ENCODE measurements at regions not wholly inside any gene's neighbourhood (a gene's known extent, or its start where the extent isn't known, plus 50 kb on each side); places are given as distances from the start of the nearest gene placed in this dataset.

DNA sequence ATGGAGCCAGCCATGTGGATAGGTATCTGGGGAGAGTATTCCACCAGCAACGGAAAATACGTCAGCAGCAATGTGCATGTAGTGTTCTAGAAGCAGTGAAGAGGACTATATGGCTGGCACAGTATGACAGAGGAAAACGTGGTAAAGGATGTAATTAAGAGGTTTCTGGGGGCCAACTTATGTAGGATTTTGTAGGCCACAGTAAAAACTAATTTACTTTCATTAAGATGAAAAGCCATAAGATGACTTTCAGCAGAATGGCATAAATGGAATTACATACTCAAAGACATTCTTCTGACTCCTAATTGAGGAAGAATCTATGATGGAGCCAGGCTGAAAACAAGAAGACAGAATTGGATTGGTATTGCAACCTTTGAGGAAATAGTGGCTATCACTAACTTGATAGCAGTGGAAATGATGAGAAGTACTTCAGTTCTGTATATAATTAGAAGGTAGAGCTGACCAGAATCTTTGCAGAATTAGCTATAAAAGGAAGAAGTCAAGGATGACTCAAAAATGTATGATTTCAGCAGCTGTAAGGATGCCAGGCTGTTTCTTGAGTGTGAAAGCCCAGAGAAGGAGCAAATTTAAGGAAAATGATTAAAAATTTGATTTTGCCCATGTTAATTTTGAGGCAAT is 156.7 kb downstream of the MBL2 start:
- 0 out of 2 replicates have a peak, but pooled peaks cover 2% of the 10 kb centered on the region for H3K27me3 ChIP-seq (ENCODE audit: control insufficient read depth, low read length)
- H3K4me3 ChIP-seq (ENCODE audit: low read length): no peak overlapping the region
- no peaks in the 10 kb centered on the region for H3F3A ChIP-seq (ENCODE audit: control insufficient read depth, insufficient read depth)
- no peaks in the 10 kb centered on the region for H3K36me3 ChIP-seq (ENCODE audit: control insufficient read depth, low read length)
- H4K20me1 ChIP-seq (ENCODE audit: control insufficient read depth, insufficient read depth, low read depth, low read length): no peaks in the 10 kb centered on the region
- TF ChIP-seq, protein P1, sequence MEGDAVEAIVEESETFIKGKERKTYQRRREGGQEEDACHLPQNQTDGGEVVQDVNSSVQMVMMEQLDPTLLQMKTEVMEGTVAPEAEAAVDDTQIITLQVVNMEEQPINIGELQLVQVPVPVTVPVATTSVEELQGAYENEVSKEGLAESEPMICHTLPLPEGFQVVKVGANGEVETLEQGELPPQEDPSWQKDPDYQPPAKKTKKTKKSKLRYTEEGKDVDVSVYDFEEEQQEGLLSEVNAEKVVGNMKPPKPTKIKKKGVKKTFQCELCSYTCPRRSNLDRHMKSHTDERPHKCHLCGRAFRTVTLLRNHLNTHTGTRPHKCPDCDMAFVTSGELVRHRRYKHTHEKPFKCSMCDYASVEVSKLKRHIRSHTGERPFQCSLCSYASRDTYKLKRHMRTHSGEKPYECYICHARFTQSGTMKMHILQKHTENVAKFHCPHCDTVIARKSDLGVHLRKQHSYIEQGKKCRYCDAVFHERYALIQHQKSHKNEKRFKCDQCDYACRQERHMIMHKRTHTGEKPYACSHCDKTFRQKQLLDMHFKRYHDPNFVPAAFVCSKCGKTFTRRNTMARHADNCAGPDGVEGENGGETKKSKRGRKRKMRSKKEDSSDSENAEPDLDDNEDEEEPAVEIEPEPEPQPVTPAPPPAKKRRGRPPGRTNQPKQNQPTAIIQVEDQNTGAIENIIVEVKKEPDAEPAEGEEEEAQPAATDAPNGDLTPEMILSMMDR (IDR thresholded peaks at IDR 0.05; ENCODE audit: low read depth, low read length, poor library complexity, severe bottlenecking): no peak
- no peak for TF ChIP-seq EZH2phosphoT487 (IDR thresholded peaks at IDR 0.05; ENCODE audit: borderline replicate concordance, low read length)
- no peaks in the 10 kb centered on the region for H3K79me2 ChIP-seq (ENCODE audit: control insufficient read depth, low read length)
- H3K9me3 ChIP-seq (ENCODE audit: control insufficient read depth, insufficient read depth, low read length): no peaks in the 10 kb centered on the region
- H3K9me2 ChIP-seq (replicated peaks; ENCODE audit: control insufficient read depth, low read length): no peaks in the 10 kb centered on the region
- no peak overlapping the region for H3K27ac ChIP-seq (ENCODE audit: low read depth, low read length)
- H3K4me1 ChIP-seq (ENCODE audit: control insufficient read depth, low read length): no peaks in the 10 kb centered on the region
- H3K4me2 ChIP-seq (ENCODE audit: low read length): no peak overlapping the region

DNA sequence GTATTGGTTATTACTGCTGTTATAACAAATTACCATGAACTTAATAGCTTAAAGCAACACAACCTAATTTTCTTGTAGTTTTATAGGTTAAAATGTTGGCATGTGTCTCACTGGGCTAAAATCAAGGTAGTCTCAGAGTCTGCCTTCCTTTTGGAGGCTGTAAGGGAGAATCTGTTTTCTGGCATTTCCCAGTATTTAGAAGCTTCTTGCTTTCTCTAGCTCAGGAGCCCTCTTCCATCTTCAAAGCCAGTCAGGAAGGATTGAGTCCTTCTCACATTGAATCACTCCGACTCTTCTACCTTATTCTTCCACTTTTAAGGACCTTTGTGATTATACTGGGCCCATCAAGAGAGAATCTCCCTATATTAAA is 156.2 kb downstream of the MBL2 start:
- no peaks in the 10 kb centered on the region for H3K9me2 ChIP-seq (replicated peaks; ENCODE audit: control insufficient read depth, low read length)
- no peaks in the 10 kb centered on the region for H4K20me1 ChIP-seq (ENCODE audit: control insufficient read depth, insufficient read depth, low read depth, low read length)
- no peaks in the 10 kb centered on the region for H3K36me3 ChIP-seq (ENCODE audit: control insufficient read depth, low read length)
- no peak overlapping the region for H3K4me2 ChIP-seq (ENCODE audit: low read length)
- H3K79me2 ChIP-seq (ENCODE audit: control insufficient read depth, low read length): no peaks in the 10 kb centered on the region
- no peaks in the 10 kb centered on the region for H3K9me3 ChIP-seq (ENCODE audit: control insufficient read depth, insufficient read depth, low read length)
- no peak overlapping the region for H3K4me3 ChIP-seq (ENCODE audit: low read length)
- H3K4me1 ChIP-seq (ENCODE audit: control insufficient read depth, low read length): no peaks in the 10 kb centered on the region
- no peak overlapping the region for H3K27ac ChIP-seq (ENCODE audit: low read depth, low read length)
- TF ChIP-seq, protein P1 (IDR thresholded peaks at IDR 0.05; ENCODE audit: low read depth, low read length, poor library complexity, severe bottlenecking): no peak
- TF ChIP-seq EZH2phosphoT487 (IDR thresholded peaks at IDR 0.05; ENCODE audit: borderline replicate concordance, low read length): no peak
- H3F3A ChIP-seq (ENCODE audit: control insufficient read depth, insufficient read depth): no peaks in the 10 kb centered on the region
- 0 out of 2 replicates have a peak, but pooled peaks cover 2% of the 10 kb centered on the region for H3K27me3 ChIP-seq (ENCODE audit: control insufficient read depth, low read length)

DNA sequence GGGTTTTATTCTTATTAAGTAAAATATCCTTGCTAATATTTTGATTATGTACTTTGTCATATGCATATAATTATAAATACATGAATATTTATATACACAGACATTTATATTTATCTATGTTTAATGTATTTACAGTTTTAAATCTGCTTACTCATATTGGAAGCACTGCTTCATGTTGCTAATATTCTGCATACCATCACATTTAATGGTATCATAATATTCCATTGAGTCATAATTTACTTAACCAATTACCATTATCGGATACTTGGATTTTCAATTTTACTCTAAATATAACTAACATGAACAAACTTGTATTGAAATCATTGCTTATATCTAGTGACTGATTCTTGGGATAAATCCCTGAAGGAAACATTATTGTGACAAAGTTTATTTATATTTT is 155.2 kb downstream of the MBL2 start:
- no peak overlapping the region for H3K4me3 ChIP-seq (ENCODE audit: low read length)
- H3K4me1 ChIP-seq (ENCODE audit: control insufficient read depth, low read length): no peaks in the 10 kb centered on the region

More for the DNA sequence above, 155.2 kb downstream of the MBL2 start:
- no peak for TF ChIP-seq EZH2phosphoT487 (IDR thresholded peaks at IDR 0.05; ENCODE audit: borderline replicate concordance, low read length)
- TF ChIP-seq, protein P1 (IDR thresholded peaks at IDR 0.05; ENCODE audit: low read depth, low read length, poor library complexity, severe bottlenecking): no peak
- no peaks in the 10 kb centered on the region for H3K9me2 ChIP-seq (replicated peaks; ENCODE audit: control insufficient read depth, low read length)
- no peaks in the 10 kb centered on the region for H3K36me3 ChIP-seq (ENCODE audit: control insufficient read depth, low read length)
- 0 out of 2 replicates have a peak, but pooled peaks cover 2% of the 10 kb centered on the region for H3K27me3 ChIP-seq (ENCODE audit: control insufficient read depth, low read length)
- H3F3A ChIP-seq (ENCODE audit: control insufficient read depth, insufficient read depth): no peaks in the 10 kb centered on the region
- H3K79me2 ChIP-seq (ENCODE audit: control insufficient read depth, low read length): no peaks in the 10 kb centered on the region
- no peaks in the 10 kb centered on the region for H4K20me1 ChIP-seq (ENCODE audit: control insufficient read depth, insufficient read depth, low read depth, low read length)
- H3K9me3 ChIP-seq (ENCODE audit: control insufficient read depth, insufficient read depth, low read length): no peaks in the 10 kb centered on the region
- no peak overlapping the region for H3K27ac ChIP-seq (ENCODE audit: low read depth, low read length)
- no peak overlapping the region for H3K4me2 ChIP-seq (ENCODE audit: low read length)

Measured in DOHH2 (cell line).